Lower lobe of right lung (tissue), 2 donors: ENCODE measurements at regions not wholly inside any gene's neighbourhood (a gene's known extent, or its start where the extent isn't known, plus 50 kb on each side); places are given as distances from the start of the nearest gene placed in this dataset.

ENCODE experiments used
- ATAC-seq, 2 donors: fragments of 200-7000 bp; cut with Tn5 transposase; one replicate each; pipeline ENCODE4 v1.9.1; 2020 to 2022; ENCODE audit warnings: mild to moderate bottlenecking in 2 of 2, moderate library complexity in 2 of 2
- DNase-seq: peaks from one replicate; pipeline ENCODE4 v3.0.0-alpha.2; 2020
- H3K27ac ChIP-seq: fragments of 200-600 bp; one replicate; pipeline ENCODE4 v1.8.0; 2022
- H3K27me3 ChIP-seq: fragments of 200-600 bp; one replicate; pipeline ENCODE4 v1.8.0; 2022; ENCODE audit warnings: low read depth
- H3K36me3 ChIP-seq: fragments of 200-600 bp; one replicate; pipeline ENCODE4 v1.8.0; 2022; ENCODE audit warnings: mild to moderate bottlenecking
- H3K4me1 ChIP-seq: fragments of 200-600 bp; one replicate; pipeline ENCODE4 v1.8.0; 2022
- H3K4me3 ChIP-seq: fragments of 200-600 bp; one replicate; pipeline ENCODE4 v1.8.0; 2022; ENCODE audit warnings: mild to moderate bottlenecking
- H3K9me3 ChIP-seq: fragments of 200-600 bp; one replicate; pipeline ENCODE4 v1.8.0; 2022
- CTCF ChIP-seq: fragments of 200-600 bp; IDR thresholded peaks from one replicate; pipeline ENCODE4 v1.8.0; 2022; ENCODE audit warnings: antibody characterized with exemption, mild to moderate bottlenecking
- intact Hi-C: fragments of 100-400 bp; cut with DNase I; formaldehyde crosslinking; loops from one replicate; pipeline ENCODE4 v1.11.0; 2022
- donor health status: DM: no; HTN: yes; CAD: no; lungs with severe emphysema.

- Histone ChIP-seq H3K36me3 (no peaks in the 10 kb centered on the region), H3K27me3 (peaks cover 3% of the 10 kb centered on the region), H3K4me1 (no peaks in the 10 kb centered on the region), H3K27ac (no peak overlapping the region), H3K9me3 (no peaks in the 10 kb centered on the region), H3K4me3 (no peak overlapping the region)
- no peak for TF ChIP-seq CTCF
- intact Hi-C loops: no loop called here
- DNase-seq: no peak
- ATAC-seq: peak; percentile 47 to 58
Measured at GRCh38 chr11:121757480-121758125, 304.8 kb upstream of the SORL1-AS1 start.

GRCh38 chr11:121755906-121756305, 303.1 kb upstream of the SORL1-AS1 start:
- Histone ChIP-seq H3K4me1 (no peaks in the 10 kb centered on the region), H3K27me3 (no peaks in the 10 kb centered on the region), H3K9me3 (no peaks in the 10 kb centered on the region), H3K36me3 (no peaks in the 10 kb centered on the region), H3K27ac (no peak overlapping the region), H3K4me3 (no peak overlapping the region)
- TF ChIP-seq CTCF: no peak
- ATAC-seq (no peak), DNase-seq (no peak)
- intact Hi-C loops: no loop called here

- H3K36me3 ChIP-seq: no peaks in the 10 kb centered on the region
- no peaks in the 10 kb centered on the region for H3K9me3 ChIP-seq
- TF ChIP-seq CTCF: no peak
- ATAC-seq: no peak
- intact Hi-C loops: no loop called here
- H3K27me3 ChIP-seq: no peaks in the 10 kb centered on the region
- DNase-seq: no peak
- no peak overlapping the region for H3K4me3 ChIP-seq
- H3K27ac ChIP-seq: no peak overlapping the region
- H3K4me1 ChIP-seq: no peaks in the 10 kb centered on the region
Measured at GRCh38 chr11:121755191-121755590, 302.4 kb upstream of the SORL1-AS1 start.

- H3K4me1 ChIP-seq: no peaks in the 10 kb centered on the region
- no peak for TF ChIP-seq CTCF
- H3K36me3 ChIP-seq: no peaks in the 10 kb centered on the region
- H3K4me3 ChIP-seq: no peak overlapping the region
- no peaks in the 10 kb centered on the region for H3K27me3 ChIP-seq
- ATAC-seq (no peak), DNase-seq (no peak)
- H3K27ac ChIP-seq: no peak overlapping the region
- H3K9me3 ChIP-seq: no peaks in the 10 kb centered on the region
- intact Hi-C loops: no loop called here
Measured at GRCh38 chr11:121754598-121754997, 301.8 kb upstream of the SORL1-AS1 start.

- H3K36me3 ChIP-seq: no peaks in the 10 kb centered on the region
- ATAC-seq: no peak
- H3K27me3 ChIP-seq: no peaks in the 10 kb centered on the region
- no peak for TF ChIP-seq CTCF
- no peaks in the 10 kb centered on the region for H3K4me1 ChIP-seq
- no peak for DNase-seq
- H3K27ac ChIP-seq: no peak overlapping the region
- intact Hi-C loops: no loop called here
- H3K4me3 ChIP-seq: no peak overlapping the region
- H3K9me3 ChIP-seq: no peaks in the 10 kb centered on the region
Measured at GRCh38 chr11:121749691-121750090, 296.9 kb upstream of the SORL1-AS1 start.

GRCh38 chr11:121748068-121748467, 295.3 kb upstream of the SORL1-AS1 start:
- ATAC-seq: no peak
- no peak overlapping the region for H3K4me3 ChIP-seq
- H3K27ac ChIP-seq: no peak overlapping the region
- no peaks in the 10 kb centered on the region for H3K9me3 ChIP-seq
- no peaks in the 10 kb centered on the region for H3K36me3 ChIP-seq
- TF ChIP-seq CTCF: no peak
- intact Hi-C loops: no loop called here
- H3K4me1 ChIP-seq: no peaks in the 10 kb centered on the region
- no peak for DNase-seq
- no peaks in the 10 kb centered on the region for H3K27me3 ChIP-seq
